ENCODE measurements at regions not wholly inside any gene's neighbourhood (a gene's known extent, or its start where the extent isn't known, plus 50 kb on each side); places are given as distances from the start of the nearest gene placed in this dataset.

DNA sequence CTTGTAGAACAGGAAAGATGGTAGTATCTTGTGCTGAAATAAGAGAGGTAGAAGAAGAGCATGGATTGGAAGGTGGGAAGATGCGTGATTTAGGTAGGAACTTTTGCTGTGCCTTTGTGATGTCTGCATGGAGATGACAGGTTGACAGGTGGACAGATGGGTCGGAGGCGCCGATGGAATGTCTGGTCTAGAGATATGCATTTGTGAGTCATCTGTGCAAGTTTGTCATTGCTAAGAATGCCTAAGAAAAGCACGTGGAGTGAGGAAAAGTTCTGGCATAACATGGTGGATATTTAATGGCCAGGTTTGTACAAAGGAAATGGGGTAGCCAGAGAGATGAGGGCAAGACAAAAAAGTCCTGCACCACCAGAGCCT, 76.0 kb upstream of the ARMC3 start:
- no peak for TF ChIP-seq MXI1 (conservative IDR thresholded peaks at IDR 0.05; ENCODE audit: poor library complexity, severe bottlenecking)
- TF ChIP-seq, protein P1, sequence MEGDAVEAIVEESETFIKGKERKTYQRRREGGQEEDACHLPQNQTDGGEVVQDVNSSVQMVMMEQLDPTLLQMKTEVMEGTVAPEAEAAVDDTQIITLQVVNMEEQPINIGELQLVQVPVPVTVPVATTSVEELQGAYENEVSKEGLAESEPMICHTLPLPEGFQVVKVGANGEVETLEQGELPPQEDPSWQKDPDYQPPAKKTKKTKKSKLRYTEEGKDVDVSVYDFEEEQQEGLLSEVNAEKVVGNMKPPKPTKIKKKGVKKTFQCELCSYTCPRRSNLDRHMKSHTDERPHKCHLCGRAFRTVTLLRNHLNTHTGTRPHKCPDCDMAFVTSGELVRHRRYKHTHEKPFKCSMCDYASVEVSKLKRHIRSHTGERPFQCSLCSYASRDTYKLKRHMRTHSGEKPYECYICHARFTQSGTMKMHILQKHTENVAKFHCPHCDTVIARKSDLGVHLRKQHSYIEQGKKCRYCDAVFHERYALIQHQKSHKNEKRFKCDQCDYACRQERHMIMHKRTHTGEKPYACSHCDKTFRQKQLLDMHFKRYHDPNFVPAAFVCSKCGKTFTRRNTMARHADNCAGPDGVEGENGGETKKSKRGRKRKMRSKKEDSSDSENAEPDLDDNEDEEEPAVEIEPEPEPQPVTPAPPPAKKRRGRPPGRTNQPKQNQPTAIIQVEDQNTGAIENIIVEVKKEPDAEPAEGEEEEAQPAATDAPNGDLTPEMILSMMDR (IDR thresholded peaks at IDR 0.05; ENCODE audit: poor library complexity, severe bottlenecking): no peak
- no peak for TF ChIP-seq EP300 (conservative IDR thresholded peaks at IDR 0.05; ENCODE audit: poor library complexity, severe bottlenecking)
- TF ChIP-seq POLR2AphosphoS5 (IDR thresholded peaks at IDR 0.05): no peak
